GM21786 (cell line): ENCODE measurements at regions not wholly inside any gene's neighbourhood (a gene's known extent, or its start where the extent isn't known, plus 50 kb on each side); places are given as distances from the start of the nearest gene placed in this dataset.

ENCODE experiments used
- ATAC-seq: cut with Tn5 transposase; IDR thresholded peaks from one replicate; pipeline ENCODE4 v1.9.1; 2021; ENCODE audit not compliant: unreplicated experiment

DNA sequence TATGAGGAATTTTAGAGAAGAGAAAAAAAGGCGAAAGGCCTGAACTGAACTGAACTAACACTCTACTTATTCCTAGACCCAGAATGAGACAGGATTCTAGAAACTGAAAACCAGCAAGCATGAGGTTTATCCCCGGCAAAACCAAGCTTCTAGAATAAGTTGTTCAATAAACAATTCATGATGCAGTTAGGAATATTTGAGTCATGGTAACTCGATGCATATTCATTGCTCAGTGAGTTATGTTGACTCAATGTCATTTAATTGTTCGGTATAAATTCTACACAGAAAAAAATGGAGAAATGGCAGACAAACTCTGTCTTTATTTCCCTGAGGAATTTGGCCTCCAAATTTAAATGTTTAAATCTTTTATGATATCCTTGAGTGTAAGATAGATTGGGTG, 321.5 kb downstream of the SATB2 start:
- ATAC-seq, result no peak

DNA sequence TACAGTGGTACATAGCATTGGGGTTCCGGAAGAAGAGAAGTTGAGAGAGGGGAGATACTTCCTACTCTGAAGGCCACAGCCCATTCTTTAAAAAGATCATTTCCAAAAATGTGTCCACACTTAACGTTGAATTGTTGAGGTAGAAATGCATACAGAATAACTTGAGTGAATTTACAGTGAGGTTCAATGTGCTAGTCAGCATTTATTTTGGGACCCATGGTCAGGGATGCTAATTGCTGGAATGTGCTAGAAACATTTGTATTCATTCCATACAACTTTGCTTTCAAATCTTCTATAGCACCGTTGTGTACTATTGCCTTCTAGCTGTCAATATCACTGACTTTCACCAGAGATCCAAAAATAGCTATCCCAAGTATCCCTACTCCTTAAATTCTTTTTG, 325.9 kb downstream of the SATB2 start:
- no peak for ATAC-seq

DNA sequence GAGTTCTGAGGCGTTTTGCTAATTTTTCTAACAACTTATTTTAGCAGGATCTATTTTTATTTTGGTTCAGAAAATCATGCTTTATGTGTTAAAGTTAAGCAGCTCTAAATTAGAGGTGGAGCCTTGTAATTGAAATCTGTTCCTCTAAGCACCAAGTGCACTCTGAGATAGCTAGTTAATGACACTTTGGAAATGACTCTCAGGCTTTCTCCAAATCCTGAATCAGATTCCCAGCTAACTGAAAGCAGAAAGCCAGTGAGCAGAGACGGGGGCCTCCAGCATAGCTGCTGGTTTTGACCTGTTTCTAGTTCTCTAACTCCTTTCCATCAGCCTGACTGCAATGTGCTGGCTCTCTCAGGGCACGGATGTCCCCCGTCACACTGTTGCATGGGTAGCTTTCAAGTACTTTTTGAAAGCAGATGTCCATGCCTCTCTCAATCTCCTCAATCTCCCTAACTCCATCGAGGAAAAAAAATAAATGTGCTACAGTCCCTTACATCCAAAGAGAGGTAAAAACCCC, 326.5 kb downstream of the SATB2 start:
- ATAC-seq, result no peak

DNA sequence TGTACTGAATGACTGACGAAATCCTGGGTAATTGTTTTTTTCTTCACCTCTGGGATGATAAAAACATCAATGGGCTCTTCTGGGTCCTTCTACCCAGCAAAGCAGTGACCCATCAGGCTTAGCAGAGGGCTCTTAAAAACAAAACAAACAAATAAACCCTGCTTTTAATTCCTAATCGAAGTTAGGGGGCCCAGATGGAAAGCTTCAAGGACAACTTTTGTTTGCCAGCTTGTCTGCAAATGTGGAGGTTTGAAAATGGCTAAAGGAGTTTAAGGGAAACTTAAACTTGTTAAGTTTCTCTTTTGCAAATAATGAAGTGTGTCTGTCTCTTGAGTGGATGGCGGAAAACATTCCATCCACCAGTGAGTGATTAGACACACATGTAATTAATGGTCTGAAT, 327.2 kb downstream of the SATB2 start:
- no peak for ATAC-seq

DNA sequence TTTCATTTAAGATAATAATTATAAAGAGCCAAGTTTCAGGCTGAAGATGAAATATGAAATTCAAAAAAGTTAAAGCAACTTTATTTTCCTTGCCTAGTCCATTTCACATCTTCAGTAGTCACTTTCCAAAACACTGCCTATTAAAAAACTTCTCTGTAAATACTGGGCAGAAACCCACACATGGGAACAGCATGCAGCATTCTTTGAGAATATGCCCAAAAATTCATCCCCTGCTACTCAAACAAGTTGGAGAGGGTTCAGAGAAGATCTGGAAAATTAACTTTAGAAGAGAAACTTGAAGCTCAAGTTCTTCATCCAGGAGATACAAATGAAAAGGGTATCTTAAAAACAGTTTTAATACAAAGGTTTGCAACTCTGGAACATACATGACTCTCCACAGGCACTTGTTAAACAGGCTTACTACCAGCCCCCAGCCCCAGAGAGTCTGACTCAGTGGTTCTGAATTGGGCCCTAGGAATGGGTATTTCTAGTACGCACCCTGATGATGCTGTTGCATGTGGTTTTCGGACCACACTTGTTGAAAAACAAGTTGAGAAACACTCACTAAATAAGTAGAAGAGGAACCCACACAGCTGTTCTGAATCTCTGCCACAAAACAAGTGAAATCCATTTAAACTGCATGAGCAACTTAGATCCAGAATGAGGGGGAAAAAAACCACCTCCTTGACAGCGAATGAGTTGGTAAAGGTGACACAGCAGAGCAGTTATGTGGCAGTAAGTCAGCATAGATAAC, 329.1 kb downstream of the SATB2 start:
- no peak for ATAC-seq

DNA sequence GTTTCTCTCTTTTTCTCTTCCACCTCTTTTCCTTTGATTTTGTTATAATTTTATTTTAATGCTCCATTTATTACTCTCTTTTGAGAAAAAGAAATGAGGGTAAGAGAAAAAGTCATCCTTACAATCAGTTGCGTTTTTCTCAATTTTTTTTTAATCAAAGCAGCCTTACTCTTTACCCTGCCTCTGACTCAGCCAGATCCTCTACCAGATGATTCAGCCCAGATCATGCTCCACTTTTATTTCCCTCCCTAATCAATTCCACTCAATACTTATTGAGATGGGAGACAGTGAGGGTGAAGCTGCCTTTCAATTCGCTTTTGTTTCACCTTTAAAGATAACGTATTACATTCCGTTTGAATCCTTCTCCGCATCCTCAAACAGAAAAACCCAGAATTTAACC, 337.9 kb downstream of the SATB2 start:
- no peak for ATAC-seq

DNA sequence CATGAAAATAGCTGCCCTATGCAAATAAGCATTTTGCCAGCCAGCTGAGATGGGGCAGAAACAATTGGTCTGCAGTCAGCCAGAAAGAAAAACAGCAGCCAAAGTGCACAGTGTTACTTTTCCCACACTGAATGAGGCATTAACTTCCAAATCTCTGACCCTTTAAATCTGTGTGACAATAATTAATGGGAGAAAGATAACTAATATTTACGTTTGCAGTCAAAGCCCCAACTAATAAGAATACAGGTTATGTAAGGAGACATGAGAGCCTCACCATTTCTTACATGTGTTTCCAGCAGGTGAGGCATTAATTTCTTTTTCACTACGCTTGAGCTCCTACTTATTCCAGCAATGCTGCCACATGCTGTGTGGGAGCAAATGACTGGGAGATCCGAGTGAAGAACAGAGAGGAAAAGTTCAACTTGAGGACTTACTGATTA, 339.0 kb downstream of the SATB2 start:
- ATAC-seq, result no peak

DNA sequence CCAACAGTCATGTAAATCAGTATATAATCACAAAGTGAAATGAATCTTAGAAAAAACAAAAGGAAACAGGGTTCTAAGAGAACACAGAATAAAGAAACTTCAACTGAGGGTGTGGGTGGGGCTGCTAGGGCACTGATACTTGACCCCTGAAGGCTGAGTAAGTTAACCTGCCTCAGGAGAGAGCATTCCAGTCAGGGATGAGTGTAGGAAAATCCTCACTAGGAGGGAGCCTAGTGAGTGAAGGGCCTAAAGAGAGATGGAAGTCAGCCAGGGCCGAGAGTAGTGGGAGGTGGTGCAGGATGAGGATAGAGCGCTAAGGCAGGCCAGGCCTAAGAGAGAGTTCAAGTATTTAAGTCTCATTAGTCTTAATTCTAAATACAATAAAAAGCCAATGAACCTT, 342.6 kb downstream of the SATB2 start:
- ATAC-seq, result no peak

DNA sequence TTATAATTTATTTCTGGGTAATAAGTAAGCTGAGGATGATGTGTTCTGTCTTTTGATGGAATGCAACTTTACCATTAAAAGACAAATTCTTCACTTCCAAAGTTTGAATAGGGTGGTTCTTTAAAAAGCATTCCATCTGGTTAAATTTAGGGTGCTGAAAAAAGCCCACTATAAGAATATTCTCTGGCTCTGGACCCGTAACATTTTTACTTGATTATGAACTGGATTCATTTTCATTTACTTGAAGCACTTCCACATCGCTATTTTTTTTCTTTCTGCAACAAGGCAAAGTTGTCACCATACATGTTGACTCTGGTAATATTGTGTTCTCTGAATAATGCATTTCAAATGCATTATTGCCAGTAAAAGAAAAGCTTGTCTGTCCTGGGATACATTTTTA, 344.6 kb downstream of the SATB2 start:
- no peak for ATAC-seq

DNA sequence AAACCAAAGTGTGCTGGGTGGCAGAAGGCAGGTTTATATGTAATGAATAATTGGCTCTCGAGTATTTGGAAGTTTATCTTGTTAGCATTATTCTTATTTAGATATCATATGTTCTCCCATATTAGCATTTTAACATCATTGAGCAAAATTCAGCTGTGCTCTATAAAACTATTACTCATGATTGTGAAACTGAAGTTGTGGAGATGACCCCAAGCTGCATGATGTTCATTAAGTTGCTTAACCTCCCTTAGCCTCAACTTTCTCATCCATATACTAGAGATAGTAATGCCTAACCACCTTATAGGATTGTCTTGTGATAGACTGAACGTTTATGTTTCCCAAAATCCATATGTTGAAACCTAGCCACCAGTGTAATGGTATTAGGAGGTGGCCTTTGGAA, 346.3 kb downstream of the SATB2 start:
- no peak for ATAC-seq

DNA sequence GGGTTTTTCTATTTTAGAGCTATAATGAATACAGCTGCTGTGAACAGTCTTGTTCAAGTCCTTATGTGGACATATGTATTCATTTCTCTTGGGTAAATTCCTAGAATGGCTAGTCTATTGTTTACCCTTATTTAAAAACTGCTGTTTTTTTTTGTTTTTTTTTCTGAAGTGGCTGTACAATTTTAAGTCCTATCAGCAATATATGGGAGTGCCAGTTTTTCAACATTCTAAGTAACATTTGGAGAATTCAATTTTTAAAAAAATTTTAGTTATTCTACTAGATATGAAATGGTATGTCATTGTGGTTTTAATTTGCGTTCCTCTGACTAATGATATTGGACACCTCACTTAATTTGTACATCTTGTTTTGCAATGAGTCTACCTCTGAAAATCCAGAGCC, 349.7 kb downstream of the SATB2 start:
- no peak for ATAC-seq

DNA sequence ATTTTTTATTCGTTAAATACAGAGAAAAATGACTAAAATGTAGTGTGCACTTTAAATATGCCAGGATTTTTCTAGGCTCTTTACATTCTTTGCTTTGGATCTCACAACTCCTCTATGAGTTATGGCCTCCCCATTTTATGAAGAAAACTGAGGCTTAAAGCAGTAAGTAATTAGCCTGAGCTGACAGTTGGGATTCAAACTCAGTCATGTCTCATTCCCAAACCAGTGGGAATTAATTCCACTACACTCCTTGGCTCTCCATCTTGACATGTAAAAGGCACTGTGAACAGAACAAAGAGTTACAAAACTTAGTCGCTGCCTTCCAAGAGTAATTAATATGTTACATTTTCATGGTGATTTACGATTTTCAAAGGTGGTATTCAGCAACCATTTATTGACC, 351.9 kb downstream of the SATB2 start:
- no peak for ATAC-seq

DNA sequence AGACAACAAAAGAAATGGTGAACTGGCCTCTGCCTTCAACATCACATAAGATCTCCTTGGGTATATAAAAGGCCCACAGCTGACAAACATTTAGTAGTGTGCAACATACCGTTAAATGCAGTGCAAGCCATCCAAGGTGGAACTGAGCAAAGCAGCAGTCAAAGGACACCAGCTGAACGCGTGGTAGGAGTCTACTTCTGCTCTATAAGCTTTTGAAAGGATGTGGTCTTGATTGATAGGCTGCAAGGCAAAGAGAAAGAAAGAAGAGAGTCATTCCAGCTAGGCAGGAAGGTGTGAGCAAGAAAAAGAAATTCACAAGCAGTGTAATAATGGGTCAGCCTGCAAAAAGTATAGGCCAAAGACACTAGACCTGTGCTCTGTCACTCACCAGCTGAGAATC, 356.3 kb downstream of the SATB2 start:
- ATAC-seq, result no peak

DNA sequence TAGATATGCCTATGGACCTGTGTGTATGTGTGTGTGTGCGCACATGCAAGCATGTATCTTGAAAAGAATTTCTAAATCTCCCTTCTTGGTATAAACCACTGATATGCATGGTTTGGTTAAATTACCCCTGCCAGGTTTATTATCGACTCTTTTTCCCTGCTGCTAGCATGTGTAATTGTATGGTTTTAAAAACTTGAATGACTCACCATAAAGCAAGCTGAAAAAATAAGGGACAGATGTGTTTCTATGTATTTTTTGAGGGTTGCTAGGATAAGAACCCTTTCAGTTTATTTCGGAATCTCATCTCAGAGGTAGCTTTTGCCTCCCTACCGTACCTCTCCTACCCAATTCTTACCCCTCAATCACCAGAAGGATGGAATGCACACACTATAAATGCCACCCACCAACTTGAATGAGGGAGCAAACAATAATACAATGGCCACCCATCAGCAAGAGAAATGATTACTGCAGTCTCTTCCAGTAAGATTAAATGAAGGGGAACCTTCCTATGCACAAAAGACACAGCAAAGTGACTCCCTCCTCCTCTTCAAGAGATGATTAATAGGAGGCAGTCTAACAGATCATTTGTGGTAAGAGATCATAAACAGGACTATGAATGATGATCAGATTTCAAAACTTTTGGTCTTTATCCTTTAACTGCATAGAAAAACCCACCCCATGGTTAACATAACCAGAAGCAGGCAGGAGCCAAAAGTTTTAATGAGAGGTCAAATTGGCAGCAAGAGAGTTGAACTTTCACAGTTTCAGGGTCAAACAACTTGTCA, 357.2 kb downstream of the SATB2 start:
- no peak for ATAC-seq

DNA sequence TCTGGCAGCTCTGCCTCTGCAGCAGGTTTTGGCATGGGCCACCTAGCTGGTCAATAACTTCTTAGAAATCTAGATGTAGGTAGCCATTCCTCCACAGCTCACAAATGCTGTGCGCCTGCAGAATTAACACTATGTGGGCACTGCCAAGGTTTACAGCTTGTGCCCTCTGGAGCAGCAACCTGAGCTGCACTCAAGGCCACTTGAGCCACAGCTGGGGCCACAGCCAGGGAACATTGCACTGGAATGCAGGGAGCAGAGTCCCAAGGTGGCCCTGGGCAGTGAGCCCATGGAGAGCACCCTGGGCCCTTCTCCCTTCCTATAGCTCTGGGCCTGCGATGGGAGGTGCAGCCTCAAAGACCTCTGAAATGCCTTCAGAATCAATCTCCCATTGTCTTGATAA, 365.3 kb downstream of the SATB2 start:
- no peak for ATAC-seq

DNA sequence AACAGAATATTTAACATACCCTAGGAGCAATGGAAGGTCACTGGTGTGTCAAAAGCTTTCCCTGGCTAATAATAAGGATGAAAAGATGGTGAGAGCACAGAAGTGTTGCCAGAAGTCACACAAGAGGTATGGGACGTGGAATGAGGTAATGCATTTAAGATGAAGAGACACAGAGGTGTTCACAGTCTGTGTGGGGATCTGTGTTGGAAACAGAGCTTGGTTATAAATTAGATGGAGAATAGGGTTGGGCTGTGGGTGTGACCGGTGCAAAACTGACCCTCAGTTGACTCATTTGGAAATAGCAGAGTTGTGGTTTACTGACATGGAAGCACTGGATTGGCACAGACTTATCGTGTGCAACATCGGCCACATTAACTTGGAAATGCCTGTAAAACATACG, 372.5 kb downstream of the SATB2 start:
- no peak for ATAC-seq

DNA sequence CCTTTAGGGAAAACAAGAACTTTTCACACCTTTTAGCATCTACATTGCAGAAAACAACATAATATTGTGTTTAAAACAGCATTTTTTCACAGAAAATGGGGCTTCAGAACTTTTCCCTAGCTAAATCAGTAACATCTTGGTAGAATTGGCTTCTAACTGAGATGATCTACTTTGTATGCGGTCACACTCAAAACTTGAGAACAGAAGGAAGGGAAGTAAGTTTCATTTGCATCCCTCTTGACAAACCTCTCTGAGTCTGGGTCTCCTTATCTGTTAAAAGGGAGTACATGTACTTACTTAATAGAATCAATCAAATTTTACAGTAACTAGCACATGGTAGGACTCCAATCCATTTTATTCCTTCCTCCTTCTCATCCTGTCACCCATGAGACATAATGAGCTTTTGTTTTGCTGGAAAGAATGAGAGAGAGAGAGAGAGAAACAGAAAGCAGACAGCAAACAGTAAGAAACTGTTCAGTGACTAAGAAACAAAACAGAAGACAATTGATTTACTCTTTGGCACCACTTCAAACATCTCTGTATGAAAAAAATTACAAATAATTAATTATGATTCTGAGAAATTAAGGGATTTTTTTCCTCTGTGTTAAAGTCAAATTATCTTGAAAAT, 387.3 kb downstream of the SATB2 start:
- no peak for ATAC-seq

DNA sequence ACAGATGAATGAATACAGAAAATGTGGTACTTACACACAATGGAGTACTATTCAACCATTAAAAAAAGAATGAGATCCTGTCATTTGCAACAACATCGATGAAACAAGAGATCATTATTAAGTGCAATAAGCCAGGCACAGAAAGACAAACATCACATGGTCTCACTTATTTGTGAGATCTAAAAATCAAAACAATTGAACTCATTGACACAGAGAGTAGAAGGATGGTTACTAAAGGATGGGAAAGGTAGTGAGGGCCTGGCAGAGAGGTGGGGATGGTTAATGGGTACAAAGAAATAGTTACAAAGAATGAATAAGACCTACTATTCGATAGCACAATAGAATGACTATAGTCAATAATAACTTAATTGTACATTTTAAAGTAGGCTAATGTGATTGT, 393.5 kb downstream of the SATB2 start:
- no peak for ATAC-seq

DNA sequence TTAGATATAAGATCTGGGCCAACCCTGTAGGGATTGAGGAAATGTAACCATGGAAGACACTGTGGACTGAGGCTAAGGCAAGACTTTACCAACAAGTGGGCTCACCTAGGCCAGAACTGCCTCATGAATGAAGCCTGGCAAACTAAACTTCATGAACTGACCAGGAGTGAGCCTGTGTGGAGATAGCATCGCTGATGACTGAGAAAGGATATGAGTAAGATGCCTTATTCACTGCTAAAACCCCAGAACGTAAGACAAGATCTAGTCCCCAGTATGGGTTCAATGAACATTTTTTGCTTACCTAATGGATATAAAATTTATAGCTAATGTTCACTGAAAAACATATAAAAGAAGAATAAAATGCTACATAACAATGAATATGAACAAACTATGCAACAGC, 399.8 kb downstream of the SATB2 start:
- ATAC-seq, result no peak

DNA sequence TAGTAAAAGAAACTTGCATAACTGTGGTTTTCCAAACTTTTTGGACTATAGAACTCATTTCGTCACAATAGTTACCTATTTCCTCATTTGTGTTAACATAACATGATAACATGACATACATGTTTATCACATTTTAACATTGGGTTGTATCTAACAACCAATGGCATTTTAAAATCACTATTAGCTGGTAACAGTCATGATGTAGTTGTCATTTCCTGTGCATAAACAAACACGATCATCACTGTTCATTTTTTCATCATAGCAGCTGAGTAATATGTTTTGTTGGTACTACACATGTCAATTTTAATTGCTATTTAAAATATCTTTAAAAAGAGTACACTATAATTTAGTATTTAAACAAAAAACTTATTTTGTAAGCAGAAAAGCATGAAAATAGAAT, 402.4 kb downstream of the SATB2 start:
- ATAC-seq, result no peak

DNA sequence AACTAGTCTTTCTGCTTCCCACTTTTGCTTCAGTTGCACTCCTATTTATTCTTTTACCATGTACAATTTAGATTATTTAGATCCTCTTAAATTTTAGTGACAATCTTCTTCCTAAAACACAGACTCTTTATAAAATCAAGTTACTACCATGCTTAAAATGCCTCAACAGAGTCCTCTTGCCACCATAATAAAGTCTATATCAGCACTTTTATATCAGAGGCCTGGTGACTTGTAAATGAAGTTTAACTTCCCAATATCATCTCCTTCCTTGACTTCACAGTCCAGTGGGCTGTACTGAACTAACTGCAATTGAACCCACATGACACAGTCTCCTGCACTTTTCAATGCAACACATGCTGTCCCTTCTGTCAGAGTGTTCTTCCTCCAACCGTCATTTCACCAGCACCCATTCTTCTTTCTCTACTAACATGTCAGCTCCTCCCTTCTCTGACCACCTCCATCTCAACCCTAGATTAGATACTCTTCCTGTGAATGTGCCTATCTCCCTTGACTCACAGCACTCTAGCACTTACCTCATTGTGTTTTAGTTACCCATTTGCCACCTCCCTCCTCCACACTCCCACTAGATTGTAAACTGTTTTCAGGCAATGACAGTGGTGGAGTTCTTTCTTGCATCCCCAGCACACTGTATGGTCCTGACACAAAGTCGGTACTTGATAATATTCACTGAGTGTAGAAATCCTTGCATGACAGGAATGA, 414.9 kb downstream of the SATB2 start:
- no peak for ATAC-seq
